ENCODE measurements at regions not wholly inside any gene's neighbourhood (a gene's known extent, or its start where the extent isn't known, plus 50 kb on each side); places are given as distances from the start of the nearest gene placed in this dataset.

GRCh38 chr13:94896238-94896637 lies 183.9 kb upstream of the SOX21 start:
- Histone ChIP-seq H4K20me1 (ENCODE audit: insufficient read depth) (no peaks in the 10 kb centered on the region), H3K9me3 (ENCODE audit: low read length) (no peaks in the 10 kb centered on the region), H3F3A (ENCODE audit: insufficient read depth, low read length, poor library complexity, severe bottlenecking) (no peaks in the 10 kb centered on the region), H3K79me2 (replicated peaks; ENCODE audit: insufficient read depth, low read length) (no peaks in the 10 kb centered on the region), H3K4me2 (ENCODE audit: low read length) (no peak overlapping the region), H3K4me3 (ENCODE audit: low read length) (no peak overlapping the region), H3K9me2 (ENCODE audit: insufficient read depth, low read length) (no peaks in the 10 kb centered on the region), H2AFZ (ENCODE audit: low read depth, low read length) (no peak overlapping the region), H3K27me3 (ENCODE audit: insufficient read depth, low read depth, low read length) (no peaks in the 10 kb centered on the region), H3K9ac (ENCODE audit: low read length) (no peak overlapping the region), H3K27ac (ENCODE audit: low read length) (no peak overlapping the region), H3K36me3 (ENCODE audit: insufficient read depth, low read length) (no peaks in the 10 kb centered on the region)
- TF ChIP-seq MXI1 (conservative IDR thresholded peaks at IDR 0.05; ENCODE audit: poor library complexity, severe bottlenecking): no peak
- TF ChIP-seq EZH2 (IDR thresholded peaks at IDR 0.05; ENCODE audit: borderline replicate concordance, insufficient read depth, low read length, poor library complexity, severe bottlenecking): no peak
- TF ChIP-seq POLR2AphosphoS5 (IDR thresholded peaks at IDR 0.05): no peak

- no peaks in the 10 kb centered on the region for H3K9me3 ChIP-seq (ENCODE audit: low read length)
- no peaks in the 10 kb centered on the region for H4K20me1 ChIP-seq (ENCODE audit: insufficient read depth)
- no peaks in the 10 kb centered on the region for H3K27me3 ChIP-seq (ENCODE audit: insufficient read depth, low read depth, low read length)
- no peak overlapping the region for H3K4me2 ChIP-seq (ENCODE audit: low read length)
- no peak overlapping the region for H3K9ac ChIP-seq (ENCODE audit: low read length)
- no peaks in the 10 kb centered on the region for H3K36me3 ChIP-seq (ENCODE audit: insufficient read depth, low read length)
- H3K27ac ChIP-seq (ENCODE audit: low read length): no peak overlapping the region
- H2AFZ ChIP-seq (ENCODE audit: low read depth, low read length): no peak overlapping the region
- TF ChIP-seq MXI1 (conservative IDR thresholded peaks at IDR 0.05; ENCODE audit: poor library complexity, severe bottlenecking) (no peak), CTCF (IDR thresholded peaks at IDR 0.05; ENCODE audit: poor library complexity, severe bottlenecking) (no peak), EZH2 (IDR thresholded peaks at IDR 0.05; ENCODE audit: borderline replicate concordance, insufficient read depth, low read length, poor library complexity, severe bottlenecking) (no peak), RAD21 (conservative IDR thresholded peaks at IDR 0.05) (no peak), TAF1 (IDR thresholded peaks at IDR 0.05; ENCODE audit: low read depth) (no peak), REST (IDR thresholded peaks at IDR 0.05; ENCODE audit: borderline replicate concordance) (no peak), EP300 (conservative IDR thresholded peaks at IDR 0.05; ENCODE audit: poor library complexity, severe bottlenecking) (no peak), SMC3 (conservative IDR thresholded peaks at IDR 0.05; ENCODE audit: poor library complexity) (no peak), POLR2AphosphoS5 (IDR thresholded peaks at IDR 0.05) (no peak)
- H3K9me2 ChIP-seq (ENCODE audit: insufficient read depth, low read length): no peaks in the 10 kb centered on the region
- no peak overlapping the region for H3K4me3 ChIP-seq (ENCODE audit: low read length)
- no peaks in the 10 kb centered on the region for H3F3A ChIP-seq (ENCODE audit: insufficient read depth, low read length, poor library complexity, severe bottlenecking)
- no peaks in the 10 kb centered on the region for H3K79me2 ChIP-seq (replicated peaks; ENCODE audit: insufficient read depth, low read length)
Observed at GRCh38 chr13:94886191-94886590, 173.8 kb upstream of the SOX21 start.

- Histone ChIP-seq H3K27me3 (ENCODE audit: insufficient read depth, low read depth, low read length) (no peaks in the 10 kb centered on the region), H3F3A (ENCODE audit: insufficient read depth, low read length, poor library complexity, severe bottlenecking) (no peaks in the 10 kb centered on the region), H3K9me2 (ENCODE audit: insufficient read depth, low read length) (no peaks in the 10 kb centered on the region), H3K36me3 (ENCODE audit: insufficient read depth, low read length) (no peaks in the 10 kb centered on the region), H3K4me3 (ENCODE audit: low read length) (no peak overlapping the region), H3K9me3 (ENCODE audit: low read length) (no peaks in the 10 kb centered on the region), H4K20me1 (ENCODE audit: insufficient read depth) (no peaks in the 10 kb centered on the region), H3K9ac (ENCODE audit: low read length) (no peak overlapping the region), H2AFZ (ENCODE audit: low read depth, low read length) (no peak overlapping the region), H3K27ac (ENCODE audit: low read length) (no peak overlapping the region), H3K4me2 (ENCODE audit: low read length) (no peak overlapping the region), H3K79me2 (replicated peaks; ENCODE audit: insufficient read depth, low read length) (no peaks in the 10 kb centered on the region)
- TF ChIP-seq RAD21 (conservative IDR thresholded peaks at IDR 0.05) (no peak), SMC3 (conservative IDR thresholded peaks at IDR 0.05; ENCODE audit: poor library complexity) (no peak), REST (IDR thresholded peaks at IDR 0.05; ENCODE audit: borderline replicate concordance) (no peak), MXI1 (conservative IDR thresholded peaks at IDR 0.05; ENCODE audit: poor library complexity, severe bottlenecking) (no peak), EZH2 (IDR thresholded peaks at IDR 0.05; ENCODE audit: borderline replicate concordance, insufficient read depth, low read length, poor library complexity, severe bottlenecking) (no peak), EP300 (conservative IDR thresholded peaks at IDR 0.05; ENCODE audit: poor library complexity, severe bottlenecking) (no peak), POLR2AphosphoS5 (IDR thresholded peaks at IDR 0.05) (no peak), CTCF (IDR thresholded peaks at IDR 0.05; ENCODE audit: poor library complexity, severe bottlenecking) (no peak), TAF1 (IDR thresholded peaks at IDR 0.05; ENCODE audit: low read depth) (no peak)
Observed at GRCh38 chr13:94880463-94880862, 168.1 kb upstream of the SOX21 start.
